Dendritic cell treated with granulocyte-macrophage colony-stimulating factor and Interleukin-4, amounts not matched to agents 40 ng/mL and 50 ng/mL, for 4 days (primary cell): ENCODE measurements at regions not wholly inside any gene's neighbourhood (a gene's known extent, or its start where the extent isn't known, plus 50 kb on each side); places are given as distances from the start of the nearest gene placed in this dataset.

Experiments used
- H3K27ac Mint-ChIP-seq: one replicate; pipeline ENCODE4 v1.8.0; 2022; ENCODE audit warnings: mild to moderate bottlenecking, mixed read lengths
- H3K27me3 Mint-ChIP-seq: one replicate; pipeline ENCODE4 v1.8.0; 2022; ENCODE audit warnings: mild to moderate bottlenecking, mixed read lengths
- H3K36me3 Mint-ChIP-seq: one replicate; pipeline ENCODE4 v1.8.0; 2022; ENCODE audit warnings: low read depth, mixed read lengths
- H3K4me1 Mint-ChIP-seq: one replicate; pipeline ENCODE4 v1.8.0; 2022; ENCODE audit warnings: low read depth, mixed read lengths
- H3K4me3 Mint-ChIP-seq: one replicate; pipeline ENCODE4 v1.8.0; 2022; ENCODE audit warnings: mild to moderate bottlenecking, moderate library complexity, mixed read lengths
- H3K9me3 Mint-ChIP-seq: one replicate; pipeline ENCODE4 v1.8.0; 2022; ENCODE audit warnings: mixed read lengths
- intact Hi-C: fragments of 100-400 bp; cut with micrococcal nuclease; formaldehyde crosslinking; loops from one replicate; pipeline ENCODE4 v1.15.0; 2022

GRCh38 chr2:59806486-59806885, 747.0 kb downstream of the BCL11A start:
- Mint-ChIP-seq H3K36me3 (no peaks in the 10 kb centered on the region), H3K27me3 (no peaks in the 10 kb centered on the region), H3K27ac (no peak overlapping the region), H3K9me3 (no peaks in the 10 kb centered on the region), H3K4me1 (no peaks in the 10 kb centered on the region), H3K4me3 (no peak overlapping the region)
- intact Hi-C loops: no loop called here

- intact Hi-C loops: no loop called here
- no peaks in the 10 kb centered on the region for H3K4me1 Mint-ChIP-seq
- no peaks in the 10 kb centered on the region for H3K27me3 Mint-ChIP-seq
- no peak overlapping the region for H3K4me3 Mint-ChIP-seq
- no peak overlapping the region for H3K27ac Mint-ChIP-seq
- no peaks in the 10 kb centered on the region for H3K36me3 Mint-ChIP-seq
- no peaks in the 10 kb centered on the region for H3K9me3 Mint-ChIP-seq
Measured at GRCh38 chr2:59804732-59805131, 748.7 kb downstream of the BCL11A start.

DNA sequence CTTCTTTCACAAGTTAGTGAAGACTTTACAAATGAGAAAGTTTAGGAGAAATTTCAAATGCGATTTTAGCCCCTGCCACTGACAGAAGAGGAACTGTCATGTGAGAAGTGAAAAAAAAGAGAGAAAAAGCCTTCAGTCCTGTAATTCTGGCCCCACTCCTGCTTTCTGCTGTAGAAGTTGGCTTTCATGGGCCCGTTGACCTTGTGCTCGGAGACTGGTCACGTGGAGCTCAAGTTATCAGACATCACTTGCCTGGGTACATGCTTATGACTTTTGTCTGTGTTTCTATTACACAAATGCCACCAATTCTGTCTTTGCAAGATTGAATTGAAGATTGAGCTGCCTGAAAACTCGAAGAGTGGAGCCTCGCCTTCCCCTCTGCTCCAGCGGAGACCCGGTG, 749.9 kb downstream of the BCL11A start:
- no peak overlapping the region for H3K4me3 Mint-ChIP-seq
- H3K4me1 Mint-ChIP-seq: no peaks in the 10 kb centered on the region
- intact Hi-C loops: no loop called here
- no peaks in the 10 kb centered on the region for H3K36me3 Mint-ChIP-seq
- H3K27ac Mint-ChIP-seq: no peak overlapping the region
- no peaks in the 10 kb centered on the region for H3K9me3 Mint-ChIP-seq
- H3K27me3 Mint-ChIP-seq: no peaks in the 10 kb centered on the region

DNA sequence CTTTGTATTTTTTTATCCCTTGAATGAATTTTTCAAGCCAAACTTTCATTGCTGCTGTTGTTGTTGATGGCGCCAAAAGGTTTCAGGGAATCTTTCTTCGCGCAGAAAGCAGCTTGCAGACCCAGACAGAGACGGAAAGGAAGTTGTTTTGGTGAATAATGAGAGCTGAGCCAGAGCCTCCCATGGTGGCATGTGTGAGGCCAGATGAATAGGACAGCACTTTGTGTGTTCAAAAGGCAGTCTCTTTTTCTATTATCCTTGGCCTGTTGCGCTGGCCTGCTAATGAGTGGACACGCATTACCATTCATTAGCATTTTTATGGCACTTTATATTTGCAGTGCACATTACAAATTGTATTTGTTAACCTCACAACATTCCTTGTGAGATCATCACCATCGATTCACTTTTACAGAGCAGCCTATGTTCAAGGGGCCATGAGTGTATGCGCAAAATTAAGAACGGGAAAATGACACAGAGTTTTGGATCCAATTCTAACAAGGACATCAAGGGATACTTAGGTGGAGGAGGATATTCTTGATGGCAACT, 754.7 kb downstream of the BCL11A start:
- no peaks in the 10 kb centered on the region for H3K36me3 Mint-ChIP-seq
- intact Hi-C loops: no loop called here
- H3K9me3 Mint-ChIP-seq: no peaks in the 10 kb centered on the region
- no peaks in the 10 kb centered on the region for H3K4me1 Mint-ChIP-seq
- no peak overlapping the region for H3K4me3 Mint-ChIP-seq
- H3K27ac Mint-ChIP-seq: no peak overlapping the region
- H3K27me3 Mint-ChIP-seq: no peaks in the 10 kb centered on the region

- Mint-ChIP-seq H3K27ac (no peak overlapping the region), H3K4me1 (no peaks in the 10 kb centered on the region), H3K9me3 (no peaks in the 10 kb centered on the region), H3K27me3 (no peaks in the 10 kb centered on the region), H3K36me3 (no peaks in the 10 kb centered on the region), H3K4me3 (no peak overlapping the region)
- intact Hi-C loops: no loop called here
Measured at GRCh38 chr2:59791004-59791618, 762.3 kb downstream of the BCL11A start.

DNA sequence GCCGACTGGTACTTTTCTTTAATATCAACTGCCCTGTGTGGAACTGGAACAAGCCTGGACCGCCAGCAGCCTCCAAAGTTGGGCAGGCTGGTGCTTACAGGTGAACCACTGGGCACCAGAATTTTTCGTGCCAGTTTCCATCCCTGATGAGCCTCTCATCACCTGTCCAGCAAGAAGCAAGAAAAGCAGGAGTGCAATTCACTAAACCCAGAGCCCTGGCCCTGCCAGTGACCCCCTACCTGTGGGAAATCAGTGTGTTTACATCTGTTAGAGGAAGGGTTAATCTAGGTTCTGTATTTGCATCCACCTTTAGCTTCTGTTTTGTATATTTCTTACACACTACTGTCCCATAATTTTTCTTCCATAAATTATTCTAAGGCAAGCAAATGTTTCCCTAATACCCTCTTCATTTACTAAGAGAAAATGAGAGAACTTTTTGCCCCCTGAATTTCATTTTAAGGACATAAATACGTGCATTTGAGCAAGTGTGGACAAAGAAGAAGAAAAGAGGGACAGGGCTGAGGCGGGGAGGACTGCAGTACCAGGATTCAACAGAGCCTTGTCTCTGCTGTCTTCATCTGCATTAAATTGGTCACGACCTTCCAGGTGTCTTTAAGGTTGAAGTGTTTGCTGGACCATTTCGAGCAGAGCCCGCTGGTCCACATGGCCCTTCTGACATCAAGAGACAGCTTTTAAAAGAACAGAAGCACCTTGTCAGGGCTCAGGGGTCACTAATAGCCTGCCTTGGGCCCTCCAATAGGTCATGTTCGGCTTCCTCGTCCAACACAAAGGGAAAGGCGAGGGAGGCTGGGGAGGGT, 763.1 kb downstream of the BCL11A start:
- Mint-ChIP-seq H3K27me3 (no peaks in the 10 kb centered on the region), H3K9me3 (no peaks in the 10 kb centered on the region), H3K27ac (no peak overlapping the region), H3K36me3 (no peaks in the 10 kb centered on the region), H3K4me3 (no peak overlapping the region), H3K4me1 (no peaks in the 10 kb centered on the region)
- intact Hi-C loops: no loop called here

DNA sequence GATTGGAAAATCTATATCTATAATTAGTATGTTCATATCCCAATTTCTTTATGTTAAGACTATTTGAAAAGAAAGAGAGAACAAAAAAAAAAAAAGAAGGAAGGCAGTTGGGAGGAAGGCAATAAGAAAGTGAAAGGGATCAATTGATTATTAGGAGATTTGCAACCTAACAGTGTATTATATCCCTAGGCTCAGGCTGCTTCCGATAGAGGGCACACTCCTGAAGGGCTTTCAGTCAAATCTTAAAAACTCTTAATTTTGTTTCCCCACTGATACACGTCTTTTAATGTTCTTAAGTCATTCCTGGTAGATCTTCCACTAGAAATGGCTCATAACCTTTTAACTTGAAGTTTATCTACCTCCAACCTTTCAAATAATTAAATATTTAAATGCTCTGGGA, 763.9 kb downstream of the BCL11A start:
- intact Hi-C loops: no loop called here
- Mint-ChIP-seq H3K4me1 (no peaks in the 10 kb centered on the region), H3K27me3 (no peaks in the 10 kb centered on the region), H3K36me3 (no peaks in the 10 kb centered on the region), H3K4me3 (no peak overlapping the region), H3K27ac (no peak overlapping the region), H3K9me3 (no peaks in the 10 kb centered on the region)

DNA sequence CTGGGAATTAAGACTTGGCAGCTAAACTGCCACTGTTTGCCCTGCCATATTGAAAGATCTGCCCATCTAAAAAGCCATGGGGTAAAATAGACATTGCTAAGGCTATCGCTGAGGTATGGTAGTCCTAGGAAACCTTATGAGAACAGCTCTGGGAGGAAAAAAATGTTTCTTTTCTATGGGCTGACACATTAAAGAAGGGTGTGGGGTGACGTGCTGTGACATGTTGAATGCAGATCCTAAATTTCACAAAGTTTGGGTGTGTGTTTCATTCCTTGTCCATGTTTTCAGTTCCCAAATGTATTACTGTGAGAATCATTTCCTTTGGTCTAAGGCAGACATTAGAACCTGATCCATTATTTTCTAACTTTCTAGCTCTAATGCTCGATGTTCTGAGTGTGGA, 766.4 kb downstream of the BCL11A start:
- intact Hi-C loops: no loop called here
- no peaks in the 10 kb centered on the region for H3K4me1 Mint-ChIP-seq
- H3K27ac Mint-ChIP-seq: no peak overlapping the region
- H3K9me3 Mint-ChIP-seq: no peaks in the 10 kb centered on the region
- H3K4me3 Mint-ChIP-seq: no peak overlapping the region
- H3K36me3 Mint-ChIP-seq: no peaks in the 10 kb centered on the region
- H3K27me3 Mint-ChIP-seq: no peaks in the 10 kb centered on the region

DNA sequence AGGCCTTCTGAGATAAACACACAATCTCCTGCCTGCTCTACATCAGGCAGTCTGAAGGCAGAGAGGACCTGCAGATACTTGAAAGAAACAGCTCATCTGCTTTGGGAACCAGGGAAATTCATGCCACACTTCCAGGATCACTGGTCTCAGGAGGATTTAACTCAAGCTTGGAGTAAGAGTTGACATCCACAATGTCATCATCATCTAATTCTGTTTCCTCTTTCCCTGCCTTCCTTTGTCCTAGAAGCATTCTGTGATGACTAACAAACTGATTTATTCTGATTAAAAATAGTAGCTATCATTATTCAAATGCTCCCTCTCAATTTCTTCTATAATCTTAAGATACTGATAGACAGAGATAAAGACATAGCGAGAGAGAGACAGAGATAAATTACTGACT, 766.8 kb downstream of the BCL11A start:
- H3K4me3 Mint-ChIP-seq: no peak overlapping the region
- H3K4me1 Mint-ChIP-seq: no peaks in the 10 kb centered on the region
- intact Hi-C loops: no loop called here
- H3K27ac Mint-ChIP-seq: no peak overlapping the region
- H3K36me3 Mint-ChIP-seq: no peaks in the 10 kb centered on the region
- H3K9me3 Mint-ChIP-seq: no peaks in the 10 kb centered on the region
- H3K27me3 Mint-ChIP-seq: no peaks in the 10 kb centered on the region

- no peak overlapping the region for H3K27ac Mint-ChIP-seq
- no peak overlapping the region for H3K4me3 Mint-ChIP-seq
- H3K27me3 Mint-ChIP-seq: peaks cover 1% of the 10 kb centered on the region
- H3K36me3 Mint-ChIP-seq: no peaks in the 10 kb centered on the region
- intact Hi-C loops: no loop called here
- H3K4me1 Mint-ChIP-seq: peaks cover 17% of the 10 kb centered on the region
- no peaks in the 10 kb centered on the region for H3K9me3 Mint-ChIP-seq
Measured at GRCh38 chr2:59779571-59779970, 773.9 kb downstream of the BCL11A start.

DNA sequence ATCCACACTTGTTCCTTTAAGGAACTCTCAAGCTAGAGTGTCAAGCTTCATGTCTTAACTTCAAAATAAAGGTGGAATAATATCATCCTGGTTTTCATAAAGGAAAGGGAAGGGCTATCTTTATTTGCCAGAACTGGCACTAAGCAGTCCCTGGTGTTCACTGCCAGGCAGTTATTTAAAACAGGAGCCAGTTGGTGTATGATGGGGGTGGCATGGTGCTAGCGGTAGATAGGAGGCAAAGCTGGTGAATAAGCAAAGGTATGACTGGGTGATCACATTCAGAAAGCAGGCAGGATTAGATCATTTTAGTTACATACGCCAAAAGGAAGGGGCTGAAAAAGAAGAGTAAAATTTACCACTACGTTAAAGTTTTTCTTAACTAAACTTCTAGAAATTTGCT, 776.3 kb downstream of the BCL11A start:
- intact Hi-C loops: no loop called here
- Mint-ChIP-seq H3K4me3 (no peak overlapping the region), H3K36me3 (no peaks in the 10 kb centered on the region), H3K27ac (no peak overlapping the region), H3K9me3 (no peaks in the 10 kb centered on the region), H3K27me3 (peaks cover 1% of the 10 kb centered on the region), H3K4me1 (peaks cover 17% of the 10 kb centered on the region)

DNA sequence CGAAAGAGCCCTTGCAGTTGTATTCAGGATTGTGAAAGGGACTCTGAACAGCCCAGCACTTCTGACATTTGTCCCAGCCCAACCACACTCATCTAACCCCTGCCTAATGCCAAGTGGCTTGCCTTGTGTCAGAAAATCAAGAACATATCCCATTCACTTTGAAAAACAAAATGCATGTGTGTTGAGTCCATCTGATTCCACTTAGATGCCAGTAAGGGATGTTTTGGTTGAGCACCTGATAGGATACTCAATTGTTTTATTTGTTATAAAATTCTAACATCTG, 776.8 kb downstream of the BCL11A start:
- no peak overlapping the region for H3K4me3 Mint-ChIP-seq
- no peak overlapping the region for H3K27ac Mint-ChIP-seq
- no peaks in the 10 kb centered on the region for H3K9me3 Mint-ChIP-seq
- peaks cover 17% of the 10 kb centered on the region for H3K4me1 Mint-ChIP-seq
- no peaks in the 10 kb centered on the region for H3K36me3 Mint-ChIP-seq
- peaks cover 1% of the 10 kb centered on the region for H3K27me3 Mint-ChIP-seq
- intact Hi-C loops: no loop called here

DNA sequence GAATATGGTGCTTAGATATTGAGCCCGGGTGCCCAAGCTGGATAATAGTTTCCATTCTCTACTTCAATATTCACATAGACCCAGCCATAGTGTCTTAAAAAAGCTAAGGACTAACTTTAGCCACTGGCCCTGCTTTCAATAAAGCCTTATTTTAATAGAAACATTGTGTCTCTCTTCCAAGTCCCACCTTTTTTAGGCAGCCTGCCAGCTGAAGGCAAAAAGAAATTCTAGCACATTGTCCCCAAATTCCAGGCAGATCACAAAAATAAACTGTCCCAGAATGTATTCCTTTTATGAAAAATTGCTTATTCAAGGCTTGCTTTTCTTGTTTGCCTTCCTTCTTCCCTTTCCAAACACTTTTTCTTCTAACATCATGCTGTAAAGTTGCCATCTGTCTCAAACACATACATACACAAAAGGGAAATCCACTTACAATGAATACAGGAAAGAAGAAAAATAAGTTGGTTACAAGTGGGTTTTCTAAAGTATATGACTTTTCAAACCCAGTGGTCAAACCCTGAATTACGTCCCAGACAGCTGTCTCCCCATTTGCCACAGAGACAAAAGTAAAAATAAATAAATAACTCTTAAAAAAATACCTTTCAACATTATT, 778.5 kb downstream of the BCL11A start:
- H3K9me3 Mint-ChIP-seq: no peaks in the 10 kb centered on the region
- H3K27ac Mint-ChIP-seq: no peak overlapping the region
- H3K36me3 Mint-ChIP-seq: no peaks in the 10 kb centered on the region
- H3K4me3 Mint-ChIP-seq: no peak overlapping the region
- H3K27me3 Mint-ChIP-seq: peaks cover 1% of the 10 kb centered on the region
- H3K4me1 Mint-ChIP-seq: peaks cover 12% of the 10 kb centered on the region
- intact Hi-C loops: no loop called here

DNA sequence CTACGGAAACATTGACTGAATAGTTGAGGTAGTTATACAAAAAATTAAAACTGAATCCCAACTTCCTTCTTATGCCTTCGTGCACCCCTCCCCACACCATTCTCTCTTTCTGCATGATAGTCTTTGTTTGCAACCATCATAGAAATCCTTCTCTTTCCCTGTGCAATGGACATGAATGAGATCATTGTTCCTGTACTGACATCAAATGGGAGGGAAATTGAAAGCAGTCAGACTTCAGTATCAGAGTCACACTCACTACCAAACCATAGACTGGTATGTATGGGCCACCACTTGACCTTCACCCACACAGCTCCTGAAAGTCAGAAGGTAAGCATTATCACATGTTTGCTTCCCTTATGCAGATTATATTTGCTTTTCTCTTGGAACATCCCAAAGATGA, 782.8 kb downstream of the BCL11A start:
- H3K9me3 Mint-ChIP-seq: no peaks in the 10 kb centered on the region
- H3K27ac Mint-ChIP-seq: no peak overlapping the region
- H3K36me3 Mint-ChIP-seq: no peaks in the 10 kb centered on the region
- H3K4me1 Mint-ChIP-seq: no peaks in the 10 kb centered on the region
- intact Hi-C loops: no loop called here
- H3K27me3 Mint-ChIP-seq: no peaks in the 10 kb centered on the region
- no peak overlapping the region for H3K4me3 Mint-ChIP-seq
